ENCODE measurements at regions not wholly inside any gene's neighbourhood (a gene's known extent, or its start where the extent isn't known, plus 50 kb on each side); places are given as distances from the start of the nearest gene placed in this dataset.

- Histone ChIP-seq H3K4me1 (replicated peaks in 1 of 2) (no peaks in the 10 kb centered on the region), H3K4me3 (no peak overlapping the region), H3K27ac (no peak overlapping the region)
- ATAC-seq (replicated peaks in 6 of 8) = no peak
- in situ Hi-C loops (cut with MboI; ENCODE audit: low pct_unique_long_range_greater_than_20kb in 2 of 9, low sequenced_read_pairs in 9 of 9, unreplicated experiment in 9 of 9) = no loop called here
- 0 to 100% (median 89%) methylated on average over 3 to 7 of the region's 7 CpGs for WGBS, 10 experiments
Measured at GRCh38 chr4:117334451-117335188, 249.2 kb upstream of the TRAM1L1 start.

GRCh38 chr4:117357437-117357836 is 272.1 kb upstream of the TRAM1L1 start:
- in situ Hi-C loops (cut with MboI; ENCODE audit: low pct_unique_long_range_greater_than_20kb in 2 of 9, low sequenced_read_pairs in 9 of 9, unreplicated experiment in 9 of 9) = no loop called here
- ATAC-seq (replicated peaks in 6 of 8) = peak in 2 of 8 experiments; percentile 52 to 65
- no peak overlapping the region for H3K4me3 ChIP-seq
- no peak overlapping the region for H3K27ac ChIP-seq
- 5 to 92% (median 85%) methylated on average over 1 to 5 of the region's 5 CpGs; no CpG with 5 or more reads in 1 of the 10 experiments for WGBS, 10 experiments
- H3K4me1 ChIP-seq (replicated peaks in 1 of 2) = peaks cover 0 to 4% of the 10 kb centered on the region in 2 donors

- ATAC-seq (replicated peaks in 6 of 8) = peak in 2 of 8 experiments; percentile 62 to 66
Measured at GRCh38 chr4:117357866-117358265, 272.5 kb upstream of the TRAM1L1 start.

GRCh38 chr4:117370944-117371668 is 285.7 kb upstream of the TRAM1L1 start:
- ATAC-seq (replicated peaks in 6 of 8) = peak in 2 of 8 experiments; percentile 71 to 72
- Histone ChIP-seq H3K4me3 (no peak overlapping the region), H3K27ac (no peak overlapping the region), H3K4me1 (replicated peaks in 1 of 2) (peaks cover 0 to under 1% of the 10 kb centered on the region in 2 donors)
- 0 to 100% (median 74%) methylated on average over 2 to 4 of the region's 4 CpGs for WGBS, 10 experiments
- in situ Hi-C loops (cut with MboI; ENCODE audit: low pct_unique_long_range_greater_than_20kb in 2 of 9, low sequenced_read_pairs in 9 of 9, unreplicated experiment in 9 of 9) = no loop called here

More at GRCh38 chr4:117357866-117358265, 272.5 kb upstream of the TRAM1L1 start:
- Histone ChIP-seq H3K4me3 (no peak overlapping the region), H3K27ac (no peak overlapping the region), H3K4me1 (replicated peaks in 1 of 2) (peaks cover 0 to 4% of the 10 kb centered on the region in 2 donors)
- in situ Hi-C loops (cut with MboI; ENCODE audit: low pct_unique_long_range_greater_than_20kb in 2 of 9, low sequenced_read_pairs in 9 of 9, unreplicated experiment in 9 of 9) = no loop called here
- WGBS, 10 experiments = 0 to 88% (median 77%) methylated on average over 1 to 4 of the region's 4 CpGs

- in situ Hi-C loops (cut with MboI; ENCODE audit: low pct_unique_long_range_greater_than_20kb in 2 of 9, low sequenced_read_pairs in 9 of 9, unreplicated experiment in 9 of 9) = no loop called here
- no peak for ATAC-seq (replicated peaks in 6 of 8)
- peaks cover 0 to 6% of the 10 kb centered on the region in 2 donors for H3K4me1 ChIP-seq (replicated peaks in 1 of 2)
- H3K27ac ChIP-seq = no peak overlapping the region
- H3K4me3 ChIP-seq = no peak overlapping the region
- 0 to 100% (median 71%) methylated on average over 1 to 3 of the region's 3 CpGs for WGBS, 10 experiments
Measured at GRCh38 chr4:117375101-117375500, 289.7 kb upstream of the TRAM1L1 start.

GRCh38 chr4:117376692-117377091 is 291.3 kb upstream of the TRAM1L1 start:
- H3K4me3 ChIP-seq = no peak overlapping the region
- in situ Hi-C loops (cut with MboI; ENCODE audit: low pct_unique_long_range_greater_than_20kb in 2 of 9, low sequenced_read_pairs in 9 of 9, unreplicated experiment in 9 of 9) = no loop called here
- ATAC-seq (replicated peaks in 6 of 8) = peak in 1 of 8 experiments; percentile 28
- no peak overlapping the region for H3K27ac ChIP-seq
- peaks cover 0 to 6% of the 10 kb centered on the region in 2 donors for H3K4me1 ChIP-seq (replicated peaks in 1 of 2)

GRCh38 chr4:117378942-117379341 is 293.6 kb upstream of the TRAM1L1 start:
- 8 to 90% (median 83%) methylated on average over 1 to 5 of the region's 7 CpGs; no CpG with 5 or more reads in 2 of the 10 experiments for WGBS, 10 experiments
- no peak for ATAC-seq (replicated peaks in 6 of 8)
- in situ Hi-C loops (cut with MboI; ENCODE audit: low pct_unique_long_range_greater_than_20kb in 2 of 9, low sequenced_read_pairs in 9 of 9, unreplicated experiment in 9 of 9) = no loop called here

GRCh38 chr4:117383468-117383867 is 298.1 kb upstream of the TRAM1L1 start:
- no peak for ATAC-seq (replicated peaks in 6 of 8)
- peaks cover 8 to 14% of the 10 kb centered on the region in 2 donors for H3K4me1 ChIP-seq (replicated peaks in 1 of 2)
- no peak overlapping the region for H3K27ac ChIP-seq
- in situ Hi-C loops (cut with MboI; ENCODE audit: low pct_unique_long_range_greater_than_20kb in 2 of 9, low sequenced_read_pairs in 9 of 9, unreplicated experiment in 9 of 9) = no loop called here
- H3K4me3 ChIP-seq = no peak overlapping the region
- 0 to 100% (median 47%) methylated on average over 1 of the region's 1 CpG; no CpG with 5 or more reads in 2 of the 10 experiments for WGBS, 10 experiments

More at GRCh38 chr4:117378942-117379341, 293.6 kb upstream of the TRAM1L1 start:
- no peak overlapping the region for H3K4me3 ChIP-seq
- no peak overlapping the region for H3K27ac ChIP-seq
- peaks cover 0 to 6% of the 10 kb centered on the region in 2 donors for H3K4me1 ChIP-seq (replicated peaks in 1 of 2)

- peaks cover 8 to 14% of the 10 kb centered on the region in 2 donors for H3K4me1 ChIP-seq (replicated peaks in 1 of 2)
- H3K27ac ChIP-seq = no peak overlapping the region
- WGBS, 10 experiments = 0 to 100% (median 57%) methylated on average over 1 of the region's 1 CpG; no CpG with 5 or more reads in 2 of the 10 experiments
- in situ Hi-C loops (cut with MboI; ENCODE audit: low pct_unique_long_range_greater_than_20kb in 2 of 9, low sequenced_read_pairs in 9 of 9, unreplicated experiment in 9 of 9) = no loop called here
- ATAC-seq (replicated peaks in 6 of 8) = peak in 1 of 8 experiments; percentile 28
- H3K4me3 ChIP-seq = no peak overlapping the region
Measured at GRCh38 chr4:117385526-117385925, 300.1 kb upstream of the TRAM1L1 start.

GRCh38 chr4:117387072-117387471 is 301.7 kb upstream of the TRAM1L1 start:
- in situ Hi-C loops (cut with MboI; ENCODE audit: low pct_unique_long_range_greater_than_20kb in 2 of 9, low sequenced_read_pairs in 9 of 9, unreplicated experiment in 9 of 9) = no loop called here
- ATAC-seq (replicated peaks in 6 of 8) = peak in 4 of 8 experiments; percentile 26 to 93 (median 65)
- Histone ChIP-seq H3K4me3 (no peak overlapping the region), H3K27ac (no peak overlapping the region), H3K4me1 (replicated peaks in 1 of 2) (peaks cover 8 to 14% of the 10 kb centered on the region in 2 donors)
- WGBS, 10 experiments = 13 to 100% (median 84%) methylated on average over 1 to 2 of the region's 2 CpGs

GRCh38 chr4:117400039-117400835 is 314.9 kb upstream of the TRAM1L1 start:
- no peak overlapping the region for H3K4me3 ChIP-seq
- peaks cover 0 to 3% of the 10 kb centered on the region in 2 donors for H3K4me1 ChIP-seq (replicated peaks in 1 of 2)
- in situ Hi-C loops (cut with MboI; ENCODE audit: low pct_unique_long_range_greater_than_20kb in 2 of 9, low sequenced_read_pairs in 9 of 9, unreplicated experiment in 9 of 9) = no loop called here
- no peak overlapping the region for H3K27ac ChIP-seq
- peak in 5 of 8 experiments; percentile 21 to 69 (median 30) for ATAC-seq (replicated peaks in 6 of 8)

GRCh38 chr4:117412661-117413060 is 327.3 kb upstream of the TRAM1L1 start:
- no peak overlapping the region for H3K4me3 ChIP-seq
- in situ Hi-C loops (cut with MboI; ENCODE audit: low pct_unique_long_range_greater_than_20kb in 2 of 9, low sequenced_read_pairs in 9 of 9, unreplicated experiment in 9 of 9) = no loop called here
- ATAC-seq (replicated peaks in 6 of 8) = no peak
- 0 to 96% (median 65%) methylated on average over 1 to 2 of the region's 2 CpGs; no CpG with 5 or more reads in 1 of the 10 experiments for WGBS, 10 experiments
- H3K4me1 ChIP-seq (replicated peaks in 1 of 2) = no peaks in the 10 kb centered on the region
- H3K27ac ChIP-seq = no peak overlapping the region

GRCh38 chr4:117417856-117418255 is 332.5 kb upstream of the TRAM1L1 start:
- no peak for ATAC-seq (replicated peaks in 6 of 8)
- in situ Hi-C loops (cut with MboI; ENCODE audit: low pct_unique_long_range_greater_than_20kb in 2 of 9, low sequenced_read_pairs in 9 of 9, unreplicated experiment in 9 of 9) = no loop called here
- 7 to 75% (median 50%) methylated on average over 1 of the region's 1 CpG; no CpG with 5 or more reads in 3 of the 10 experiments for WGBS, 10 experiments
- Histone ChIP-seq H3K4me3 (no peak overlapping the region), H3K27ac (no peak overlapping the region), H3K4me1 (replicated peaks in 1 of 2) (no peaks in the 10 kb centered on the region)
